Nucleus accumbens (tissue), 56 donors: ENCODE measurements at regions not wholly inside any gene's neighbourhood (a gene's known extent, or its start where the extent isn't known, plus 50 kb on each side); places are given as distances from the start of the nearest gene placed in this dataset.

Experiments used
- DNase-seq, 56 donors: peaks; one replicate each; lab custom pipeline; 2025; lab: John Stamatoyannopoulos, UW

DNA sequence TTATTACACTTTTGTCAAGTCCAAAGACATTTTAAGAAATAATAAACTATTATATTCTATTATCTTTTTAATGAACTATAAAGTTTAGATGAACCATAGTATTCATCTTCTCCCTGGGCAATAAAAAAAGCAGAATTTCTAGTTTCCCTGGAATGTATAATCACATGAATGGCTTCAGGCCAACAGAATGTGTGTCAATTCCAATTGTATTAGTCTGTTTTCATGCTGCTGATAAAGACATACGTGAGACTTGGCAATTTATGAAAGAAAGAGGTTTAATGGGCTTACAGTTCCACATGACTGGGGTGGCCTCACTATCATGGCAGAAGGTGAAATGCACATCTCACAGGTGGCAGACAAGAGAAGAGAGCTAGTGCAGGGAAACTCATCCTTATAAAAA lies 70.7 kb upstream of the ANXA10 start:
- DNase-seq = no peak

DNA sequence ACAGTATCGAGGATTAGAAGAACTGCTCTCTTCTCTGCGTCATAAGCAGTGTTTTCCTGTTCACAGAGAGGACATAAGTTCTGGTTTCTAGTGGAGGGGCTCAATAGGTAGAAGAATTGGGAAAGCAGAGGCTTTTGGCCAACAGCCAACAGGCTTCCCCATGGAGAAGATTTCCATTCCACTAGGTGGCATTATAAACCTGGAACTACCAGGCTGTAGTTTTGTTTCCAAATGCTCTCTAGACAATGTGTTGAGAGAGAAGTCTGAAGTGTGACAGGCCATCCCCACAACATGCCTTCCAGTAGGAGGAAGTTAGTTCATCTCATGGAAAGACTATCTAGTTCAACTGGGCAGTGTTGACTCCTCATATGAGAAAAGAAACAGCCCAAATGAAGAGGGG lies 63.8 kb upstream of the ANXA10 start:
- DNase-seq = no peak

DNA sequence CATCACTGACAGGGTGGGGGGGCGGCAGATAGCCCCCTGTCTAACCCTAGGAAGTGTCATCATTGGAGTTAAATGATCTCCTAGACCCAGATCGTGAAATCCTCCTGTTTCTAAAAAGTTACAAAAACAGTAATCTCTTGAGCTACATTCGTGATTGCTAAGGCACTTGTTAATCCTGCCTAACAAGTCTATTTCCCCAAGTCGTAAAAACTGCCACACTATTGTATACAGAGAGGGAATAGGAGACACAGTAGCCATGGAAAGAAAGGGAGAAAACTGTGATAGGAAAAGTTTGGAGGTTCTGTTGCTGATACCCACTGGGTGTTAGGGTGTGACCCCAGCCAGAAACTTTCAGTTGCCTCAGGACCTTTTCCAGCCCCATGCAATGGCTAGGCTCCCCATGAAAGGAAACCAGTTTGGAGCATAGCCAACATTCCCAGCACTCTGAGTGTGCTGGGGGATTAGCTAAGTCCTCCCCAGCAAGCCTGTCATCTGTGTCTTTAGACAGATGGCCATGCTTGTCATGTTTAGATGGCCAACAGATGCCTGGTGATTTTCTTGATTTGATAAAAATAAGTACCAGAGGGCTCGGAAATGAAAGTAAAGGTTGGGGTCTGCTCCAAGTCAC lies 63.3 kb upstream of the ANXA10 start:
- no peak for DNase-seq

DNA sequence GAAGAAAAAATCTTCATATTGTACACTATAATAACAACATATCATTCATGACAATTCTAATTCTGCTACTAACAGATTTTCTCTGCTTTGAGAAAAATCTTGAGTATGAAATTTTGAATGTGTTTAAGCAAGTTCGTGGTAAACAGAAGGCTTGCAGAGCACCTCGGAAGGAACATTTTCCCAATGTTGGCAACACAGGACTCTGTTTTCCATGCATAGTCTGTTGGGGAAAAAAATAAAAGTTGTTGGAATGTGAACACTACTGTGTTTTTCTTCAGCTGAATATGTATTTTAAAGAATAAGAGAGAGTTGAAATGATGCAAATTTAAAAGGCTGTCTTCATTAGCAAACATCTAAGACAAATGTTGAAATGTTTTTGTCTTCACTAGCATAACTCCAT lies 54.7 kb upstream of the ANXA10 start:
- DNase-seq = no peak

DNA sequence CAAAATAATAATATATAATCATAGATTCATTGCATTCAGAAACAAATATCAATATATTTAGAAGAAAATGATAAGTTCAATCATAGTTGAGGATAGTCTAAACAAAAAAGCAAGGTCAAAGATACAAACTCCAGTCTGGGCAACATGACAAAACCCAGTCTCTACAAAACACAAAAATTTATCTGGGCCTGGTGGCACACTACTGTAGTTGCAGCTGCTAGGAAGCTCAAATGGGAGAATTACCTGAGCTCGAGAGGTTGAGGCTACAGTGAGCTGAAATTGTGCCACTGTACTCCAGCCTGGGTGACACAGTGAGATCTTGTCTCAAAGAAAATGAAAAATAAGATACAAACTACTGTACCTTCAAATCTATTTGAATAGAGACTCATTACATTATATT lies 52.7 kb upstream of the ANXA10 start:
- DNase-seq = no peak
